IMR-90 (cell line): ENCODE measurements at regions not wholly inside any gene's neighbourhood (a gene's known extent, or its start where the extent isn't known, plus 50 kb on each side); places are given as distances from the start of the nearest gene placed in this dataset.

ENCODE experiments used
- ATAC-seq: fragments of 200-7000 bp; cut with Tn5 transposase; 2 replicates; pipeline ENCODE4 v1.9.1; 2020; ENCODE audit warnings: low read depth, mild to moderate bottlenecking, moderate library complexity
- BruUV-seq: library from RNA; stranded (reverse); fragments of 400-500 nt; replicated peaks from 2 replicates; lab custom pipeline; 2021; lab: Mats Ljungman, UMichigan
- CTCF ChIA-PET: fragments of 300-600 bp; formaldehyde crosslinking; extraction: SDS; loops from one replicate; lab custom pipeline; 2021; ENCODE audit warnings: antibody characterized with exemption; lab: Yijun Ruan, JAX
- POLR2A ChIA-PET: fragments of 300-600 bp; sonication (Branson Sonifier 250); formaldehyde crosslinking; loops from one replicate; lab custom pipeline; 2022; ENCODE audit warnings: antibody characterized with exemption; ENCODE audit not compliant: unreplicated experiment; lab: Charles Lee
- DNase-seq: peaks from one replicate; pipeline ENCODE4 v3.0.0; 2013
- H2AFZ ChIP-seq: replicated peaks from 2 replicates; pipeline ENCODE3; 2013; ENCODE audit warnings: low read length, mild to moderate bottlenecking; ENCODE audit not compliant: poor library complexity
- H2AK5ac ChIP-seq: 2 replicates; pipeline ENCODE4 v1.6.1; 2013; ENCODE audit warnings: low read depth, low read length, inconsistent platforms
- H2AK9ac ChIP-seq: replicated peaks from 2 replicates; pipeline ENCODE3; 2013; ENCODE audit warnings: mild to moderate bottlenecking, low read depth, low read length, moderate library complexity; ENCODE audit not compliant: poor library complexity
- H2BK120ac ChIP-seq: 2 replicates; pipeline ENCODE4 v1.6.1; 2013; ENCODE audit warnings: low read depth, low read length, inconsistent platforms
- H2BK15ac ChIP-seq: 3 replicates; pipeline ENCODE4 v1.6.1; 2013; ENCODE audit warnings: low read depth, low read length, inconsistent platforms
- H2BK20ac ChIP-seq: 2 replicates; pipeline ENCODE4 v1.6.1; 2013; ENCODE audit warnings: low read depth, mild to moderate bottlenecking, inconsistent platforms, low read length, moderate library complexity
- H2BK5ac ChIP-seq: 2 replicates; pipeline ENCODE4 v1.6.1; 2013; ENCODE audit warnings: mild to moderate bottlenecking, low read depth, low read length, inconsistent platforms; ENCODE audit not compliant: poor library complexity, severe bottlenecking
- H3K14ac ChIP-seq: replicated peaks from 2 replicates; pipeline ENCODE4 v1.6.1; 2013; ENCODE audit warnings: low read depth, low read length, inconsistent platforms
- H3K18ac ChIP-seq: 2 replicates; pipeline ENCODE4 v1.6.1; 2013; ENCODE audit warnings: low read depth, low read length, control low read depth
- H3K23ac ChIP-seq: 2 replicates; pipeline ENCODE4 v1.6.1; 2013; ENCODE audit warnings: low read depth, low read length, inconsistent platforms
- H3K27ac ChIP-seq: 2 replicates; pipeline ENCODE4 v1.5.1; 2013; ENCODE audit warnings: mild to moderate bottlenecking, control low read depth, low read length; ENCODE audit not compliant: insufficient read depth
- H3K27me3 ChIP-seq: 2 replicates; pipeline ENCODE4 v1.6.1; 2013; ENCODE audit warnings: low read length; ENCODE audit not compliant: control insufficient read depth, insufficient read depth
- H3K36me3 ChIP-seq: 2 replicates; pipeline ENCODE4 v1.6.1; 2013; ENCODE audit warnings: low read length, mixed read lengths; ENCODE audit not compliant: control insufficient read depth, insufficient read depth
- H3K4ac ChIP-seq: 2 replicates; pipeline ENCODE4 v1.6.1; 2013; ENCODE audit warnings: low read depth, low read length, inconsistent platforms
- H3K4me1 ChIP-seq: 2 replicates; pipeline ENCODE4 v1.6.1; 2013; ENCODE audit warnings: low read length, mixed read lengths; ENCODE audit not compliant: control insufficient read depth, insufficient read depth
- H3K4me2 ChIP-seq: 2 replicates; pipeline ENCODE4 v1.6.1; 2013; ENCODE audit warnings: low read depth, mild to moderate bottlenecking, control low read depth, low read length, moderate library complexity
- H3K4me3 ChIP-seq: 2 replicates; pipeline ENCODE4 v1.5.1; 2013; ENCODE audit warnings: low read depth, mild to moderate bottlenecking, control low read depth, low read length, moderate library complexity; ENCODE audit not compliant: insufficient read depth
- H3K56ac ChIP-seq: 2 replicates; pipeline ENCODE4 v1.6.1; 2013; ENCODE audit warnings: low read length, inconsistent platforms; ENCODE audit not compliant: insufficient read depth; ENCODE audit errors: extremely low read depth
- H3K79me1 ChIP-seq, 2 experiments: 2 replicates each; pipeline ENCODE4 v1.6.1; 2013; ENCODE audit warnings: low read length in 2 of 2, inconsistent platforms in 1 of 2, low read depth in 1 of 2
- H3K9ac ChIP-seq: 2 replicates; pipeline ENCODE4 v1.6.1; 2013; ENCODE audit warnings: low read depth, low read length, control low read depth
- H3K9me1 ChIP-seq: 2 replicates; pipeline ENCODE4 v1.6.1; 2013; ENCODE audit warnings: low read length, inconsistent platforms; ENCODE audit not compliant: insufficient read depth
- H3K9me3 ChIP-seq: 2 replicates; pipeline ENCODE4 v1.6.1; 2013; ENCODE audit warnings: low read length; ENCODE audit not compliant: control insufficient read depth, insufficient read depth
- H4K20me1 ChIP-seq: 2 replicates; pipeline ENCODE4 v1.6.1; 2013; ENCODE audit warnings: low read length, inconsistent platforms; ENCODE audit not compliant: insufficient read depth
- H4K5ac ChIP-seq: 2 replicates; pipeline ENCODE4 v1.6.1; 2013; ENCODE audit warnings: mild to moderate bottlenecking, low read depth, low read length, control low read depth
- H4K8ac ChIP-seq, 2 experiments: 2 replicates each; pipeline ENCODE4 v1.6.1; 2013; ENCODE audit warnings: low read depth in 2 of 2, low read length in 2 of 2, control low read depth in 1 of 2, inconsistent platforms in 1 of 2
- H4K91ac ChIP-seq: 2 replicates; pipeline ENCODE4 v1.6.1; 2013; ENCODE audit warnings: low read depth, low read length, inconsistent platforms; ENCODE audit not compliant: insufficient read depth
- BHLHE40 ChIP-seq: fragments of 150-350 bp; IDR thresholded peaks from 2 replicates; pipeline ENCODE4 v1.6.1; 2016; ENCODE audit warnings: mild to moderate bottlenecking, low read depth, low read length
- CEBPB ChIP-seq: IDR thresholded peaks from 2 replicates; pipeline ENCODE4 v1.6.1; 2012; ENCODE audit warnings: low read depth, low read length, improper control_type of control experiment
- CHD1 ChIP-seq: IDR thresholded peaks from 2 replicates; pipeline ENCODE4 v1.6.1; 2012; ENCODE audit warnings: low read depth, low read length, improper control_type of control experiment
- CTCF ChIP-seq: conservative IDR thresholded peaks from 2 replicates; pipeline ENCODE4 v1.5.1; 2012; ENCODE audit warnings: mild to moderate bottlenecking, low read depth, low read length, improper control_type of control experiment
- ELK1 ChIP-seq: fragments of 150-350 bp; IDR thresholded peaks from 2 replicates; pipeline ENCODE4 v1.6.1; 2016; ENCODE audit warnings: low read depth, mild to moderate bottlenecking, low read length, moderate library complexity, borderline replicate concordance
- FOS ChIP-seq: fragments of 150-350 bp; IDR thresholded peaks from 2 replicates; pipeline ENCODE4 v1.6.1; 2016; ENCODE audit warnings: low read depth, low read length
- MAFK ChIP-seq: IDR thresholded peaks from 2 replicates; pipeline ENCODE4 v1.6.1; 2012; ENCODE audit warnings: low read depth, low read length, improper control_type of control experiment
- MAZ ChIP-seq: IDR thresholded peaks from 2 replicates; pipeline ENCODE4 v1.6.1; 2012; ENCODE audit warnings: low read depth, mild to moderate bottlenecking, low read length, improper control_type of control experiment, moderate library complexity, borderline replicate concordance
- NFE2L2 ChIP-seq: fragments of 150-350 bp; IDR thresholded peaks from 2 replicates; pipeline ENCODE4 v1.6.1; 2016; ENCODE audit warnings: low read depth, mild to moderate bottlenecking, low read length
- POLR2A ChIP-seq: IDR thresholded peaks from 2 replicates; pipeline ENCODE4 v1.6.1; 2012; ENCODE audit warnings: mild to moderate bottlenecking, low read depth, low read length
- RAD21 ChIP-seq: IDR thresholded peaks from 2 replicates; pipeline ENCODE4 v1.6.1; 2012; ENCODE audit warnings: low read length, improper control_type of control experiment
- RFX5 ChIP-seq: IDR thresholded peaks from 2 replicates; pipeline ENCODE4 v1.8.0; 2012; ENCODE audit warnings: low read depth, mild to moderate bottlenecking, low read length, moderate library complexity
- SMC3 ChIP-seq: fragments of 150-350 bp; IDR thresholded peaks from 2 replicates; pipeline ENCODE4 v1.6.1; 2016; ENCODE audit warnings: low read depth, mild to moderate bottlenecking, antibody characterized with exemption, low read length, moderate library complexity
- USF2 ChIP-seq: fragments of 150-350 bp; IDR thresholded peaks from 2 replicates; pipeline ENCODE4 v1.6.1; 2017; ENCODE audit warnings: mild to moderate bottlenecking, antibody characterized with exemption, low read length, low read depth
- WGBS, 2 experiments: methylation state at CpG; one replicate each; pipeline versions ENCODE4 v1.1.5 to v1.1.7; 2013; ENCODE audit warnings: missing lambda C conversion rate in 2 of 2; ENCODE audit not compliant: insufficient read length in 1 of 2; ENCODE audit errors: extremely low coverage in 2 of 2; 5-methylcytosine and 5-hydroxymethylcytosine counted together
- dilution Hi-C: fragments of 300-500 bp; cut with HindIII; formaldehyde crosslinking; loops from one replicate; pipeline ENCODE4 v1.14.3; 2018; ENCODE audit warnings: low sequenced_read_pairs; ENCODE audit not compliant: unreplicated experiment
- in situ Hi-C: fragments of 300-500 bp; cut with MboI; formaldehyde crosslinking; loops from 3 replicates; pipeline ENCODE4 v1.14.3; 2019; ENCODE audit warnings: low sequenced_read_pairs, inconsistent platforms, mixed read lengths
- intact Hi-C: fragments of 100-400 bp; cut with micrococcal nuclease; formaldehyde crosslinking; loops from 2 replicates; pipeline ENCODE4 v1.10.0; 2022

GRCh38 chr5:28548856-28549255 lies 1510.5 kb upstream of the CDH9 start:
- H3K4ac ChIP-seq: no peak overlapping the region
- DNase-seq: no peak
- H3K9me3 ChIP-seq: no peaks in the 10 kb centered on the region
- H2AFZ ChIP-seq: no peak overlapping the region
- no peak overlapping the region for H2BK5ac ChIP-seq
- no peak overlapping the region for H3K4me3 ChIP-seq
- no CpG with 5 or more reads among the region's 1 CpG for WGBS, 2 experiments
- no peaks in the 10 kb centered on the region for H3K27me3 ChIP-seq
- H2BK120ac ChIP-seq: no peak overlapping the region
- no peak for ATAC-seq
- H4K8ac ChIP-seq: no peak overlapping the region
- H2AK5ac ChIP-seq: no peak overlapping the region
- ChIA-PET CTCF (no interaction called here), POLR2A (no interaction called here)
- H2AK9ac ChIP-seq: no peak overlapping the region
- H3K56ac ChIP-seq: no peak overlapping the region
- in situ Hi-C loops: no loop called here
- H3K9ac ChIP-seq: no peak overlapping the region
- no peaks in the 10 kb centered on the region for H3K79me1 ChIP-seq
- H3K36me3 ChIP-seq: no peaks in the 10 kb centered on the region
- intact Hi-C loops: no loop called here
- dilution Hi-C loops: no loop called here
- H4K5ac ChIP-seq: no peak overlapping the region
- H3K4me1 ChIP-seq: no peaks in the 10 kb centered on the region
- no peak overlapping the region for H3K23ac ChIP-seq
- H2BK15ac ChIP-seq: no peak overlapping the region
- no peak overlapping the region for H2BK20ac ChIP-seq
- no peak overlapping the region for H3K18ac ChIP-seq
- no peak for TF ChIP-seq RAD21
- no peak for TF ChIP-seq CHD1
- TF ChIP-seq CEBPB: no peak
- TF ChIP-seq RFX5: no peak
- no peak for TF ChIP-seq POLR2A
- TF ChIP-seq CTCF: no peak
- no peak for TF ChIP-seq ELK1
- no peak for TF ChIP-seq MAZ
- TF ChIP-seq SMC3: no peak
- TF ChIP-seq FOS: no peak
- TF ChIP-seq USF2: no peak
- no peak for TF ChIP-seq MAFK
- TF ChIP-seq NFE2L2: no peak
- TF ChIP-seq BHLHE40: no peak
- H3K14ac ChIP-seq: no peak overlapping the region
- no peaks in the 10 kb centered on the region for H3K9me1 ChIP-seq
- BruUV-seq: no TSS peak
- H4K20me1 ChIP-seq: no peaks in the 10 kb centered on the region
- H3K4me2 ChIP-seq: no peak overlapping the region
- no peak overlapping the region for H3K27ac ChIP-seq
- H4K91ac ChIP-seq: no peak overlapping the region
